Loucy (cell line): ENCODE measurements at regions not wholly inside any gene's neighbourhood (a gene's known extent, or its start where the extent isn't known, plus 50 kb on each side); places are given as distances from the start of the nearest gene placed in this dataset.

Experiments
- H2AFZ ChIP-seq: fragments of 200-600 bp; sonication (generic); 2 replicates; pipeline ENCODE4 v1.6.0; 2016; ENCODE audit warnings: antibody characterized with exemption, mild to moderate bottlenecking, low read length, moderate library complexity
- H3F3A ChIP-seq: fragments of 200-600 bp; 2 replicates; pipeline ENCODE4 v1.6.0; 2016; ENCODE audit warnings: antibody characterized with exemption, low read depth, mild to moderate bottlenecking
- H3K27me3 ChIP-seq: fragments of 200-600 bp; sonication (generic); 2 replicates; pipeline ENCODE4 v1.6.1; 2014; ENCODE audit warnings: low read length, mild to moderate bottlenecking; ENCODE audit not compliant: insufficient read depth, poor library complexity, severe bottlenecking
- H3K36me3 ChIP-seq: fragments of 200-600 bp; sonication (generic); 2 replicates; pipeline ENCODE4 v1.6.1; 2016; ENCODE audit warnings: low read length; ENCODE audit not compliant: insufficient read depth
- H3K4me1 ChIP-seq: fragments of 200-600 bp; sonication (generic); 2 replicates; pipeline ENCODE4 v1.5.1; 2014; ENCODE audit warnings: low read length, mild to moderate bottlenecking; ENCODE audit not compliant: insufficient read depth, poor library complexity, severe bottlenecking
- H3K4me2 ChIP-seq: fragments of 200-600 bp; sonication (generic); 2 replicates; pipeline ENCODE4 v1.6.0; 2014; ENCODE audit warnings: antibody characterized with exemption, low read length, low read depth, mild to moderate bottlenecking; ENCODE audit not compliant: poor library complexity, severe bottlenecking
- H3K4me3 ChIP-seq: fragments of 200-600 bp; sonication (generic); 2 replicates; pipeline ENCODE4 v1.5.1; 2014; ENCODE audit warnings: low read length, mild to moderate bottlenecking, mixed read lengths; ENCODE audit not compliant: poor library complexity, severe bottlenecking
- H3K79me2 ChIP-seq: fragments of 200-600 bp; sonication (generic); 2 replicates; pipeline ENCODE4 v1.6.1; 2014; ENCODE audit warnings: low read length; ENCODE audit not compliant: insufficient read depth
- H3K9ac ChIP-seq: fragments of 200-600 bp; sonication (generic); 2 replicates; pipeline ENCODE4 v1.6.0; 2014; ENCODE audit warnings: mild to moderate bottlenecking, low read depth, low read length, moderate library complexity; ENCODE audit not compliant: poor library complexity, severe bottlenecking
- H3K9me2 ChIP-seq: fragments of 200-600 bp; sonication (generic); replicated peaks from 2 replicates; pipeline ENCODE4 v1.6.1; 2016; ENCODE audit warnings: low read depth, low read length, mixed read lengths
- H3K9me3 ChIP-seq: fragments of 200-600 bp; sonication (generic); 2 replicates; pipeline ENCODE4 v1.6.1; 2014; ENCODE audit warnings: mild to moderate bottlenecking, antibody characterized with exemption, low read length, low read depth; ENCODE audit not compliant: insufficient read depth
- H4K20me1 ChIP-seq: fragments of 200-600 bp; sonication (generic); 2 replicates; pipeline ENCODE4 v1.6.0; 2014; ENCODE audit warnings: antibody characterized with exemption, low read length, mild to moderate bottlenecking; ENCODE audit not compliant: insufficient read depth, poor library complexity, severe bottlenecking
- EZH2phosphoT487 ChIP-seq: fragments of 200-600 bp; IDR thresholded peaks from 2 replicates; pipeline ENCODE4 v1.6.1; 2018; ENCODE audit warnings: antibody characterized with exemption, mild to moderate bottlenecking, moderate library complexity, borderline replicate concordance
- TF ChIP-seq, protein P1 (sequence below): fragments of 200-600 bp; sonication (generic); conservative IDR thresholded peaks from 2 replicates; pipeline ENCODE4 v1.5.1; 2014; ENCODE audit warnings: mild to moderate bottlenecking, antibody characterized with exemption, low read length

DNA sequence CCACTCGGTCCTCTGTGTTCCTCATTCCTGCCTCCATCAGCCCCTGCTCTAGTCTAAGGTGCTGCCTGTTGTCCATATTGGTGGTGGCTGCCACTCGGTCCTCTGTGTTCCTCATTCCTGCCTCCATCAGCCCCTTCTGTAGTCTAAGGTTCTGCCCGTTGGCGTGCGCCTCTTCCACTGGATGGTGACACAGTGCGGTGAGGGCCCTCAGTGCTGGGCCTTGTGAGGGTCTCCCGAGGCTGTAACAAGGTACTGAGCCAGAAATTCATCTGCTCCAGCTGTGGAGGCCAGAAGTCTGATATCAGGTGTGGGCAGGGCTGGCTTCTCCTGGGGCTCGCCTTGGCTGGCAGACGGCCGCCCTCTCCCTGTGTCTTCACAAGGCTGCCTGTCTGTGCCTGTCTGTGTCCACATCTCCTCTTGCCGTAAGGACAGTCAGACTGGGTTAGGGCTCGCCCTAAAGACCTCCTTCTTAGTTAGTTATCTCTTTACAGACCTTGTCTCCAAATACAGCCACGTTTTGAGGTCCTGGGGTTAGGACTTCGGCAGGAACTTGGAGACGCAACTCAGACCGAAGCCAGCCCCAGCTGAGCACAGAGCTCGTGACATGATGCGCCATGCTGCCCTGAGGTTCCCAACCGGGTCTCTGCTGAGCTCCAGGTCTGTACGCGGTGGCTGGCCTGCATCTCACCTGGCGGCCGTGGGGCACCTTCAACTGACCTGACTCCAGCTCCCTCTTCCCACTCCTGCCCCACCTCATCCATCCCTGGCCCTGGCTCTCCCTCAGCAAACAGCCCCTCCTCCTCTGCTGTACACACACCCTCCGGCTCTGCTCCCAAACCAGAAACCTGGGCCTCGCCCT, 181.4 kb upstream of the SHH start:
- Histone ChIP-seq H3F3A (no peaks in the 10 kb centered on the region), H3K27me3 (no peaks in the 10 kb centered on the region), H4K20me1 (no peaks in the 10 kb centered on the region), H2AFZ (no peak overlapping the region), H3K9ac (no peak overlapping the region), H3K4me3 (no peak overlapping the region), H3K79me2 (no peaks in the 10 kb centered on the region), H3K9me3 (no peaks in the 10 kb centered on the region; the same call in 1 of the 2 replicates), H3K4me1 (no peaks in the 10 kb centered on the region), H3K4me2 (no peak overlapping the region), H3K9me2 (no peaks in the 10 kb centered on the region), H3K36me3 (no peaks in the 10 kb centered on the region)
- no peak for TF ChIP-seq EZH2phosphoT487
- TF ChIP-seq, protein P1, sequence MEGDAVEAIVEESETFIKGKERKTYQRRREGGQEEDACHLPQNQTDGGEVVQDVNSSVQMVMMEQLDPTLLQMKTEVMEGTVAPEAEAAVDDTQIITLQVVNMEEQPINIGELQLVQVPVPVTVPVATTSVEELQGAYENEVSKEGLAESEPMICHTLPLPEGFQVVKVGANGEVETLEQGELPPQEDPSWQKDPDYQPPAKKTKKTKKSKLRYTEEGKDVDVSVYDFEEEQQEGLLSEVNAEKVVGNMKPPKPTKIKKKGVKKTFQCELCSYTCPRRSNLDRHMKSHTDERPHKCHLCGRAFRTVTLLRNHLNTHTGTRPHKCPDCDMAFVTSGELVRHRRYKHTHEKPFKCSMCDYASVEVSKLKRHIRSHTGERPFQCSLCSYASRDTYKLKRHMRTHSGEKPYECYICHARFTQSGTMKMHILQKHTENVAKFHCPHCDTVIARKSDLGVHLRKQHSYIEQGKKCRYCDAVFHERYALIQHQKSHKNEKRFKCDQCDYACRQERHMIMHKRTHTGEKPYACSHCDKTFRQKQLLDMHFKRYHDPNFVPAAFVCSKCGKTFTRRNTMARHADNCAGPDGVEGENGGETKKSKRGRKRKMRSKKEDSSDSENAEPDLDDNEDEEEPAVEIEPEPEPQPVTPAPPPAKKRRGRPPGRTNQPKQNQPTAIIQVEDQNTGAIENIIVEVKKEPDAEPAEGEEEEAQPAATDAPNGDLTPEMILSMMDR: no peak

DNA sequence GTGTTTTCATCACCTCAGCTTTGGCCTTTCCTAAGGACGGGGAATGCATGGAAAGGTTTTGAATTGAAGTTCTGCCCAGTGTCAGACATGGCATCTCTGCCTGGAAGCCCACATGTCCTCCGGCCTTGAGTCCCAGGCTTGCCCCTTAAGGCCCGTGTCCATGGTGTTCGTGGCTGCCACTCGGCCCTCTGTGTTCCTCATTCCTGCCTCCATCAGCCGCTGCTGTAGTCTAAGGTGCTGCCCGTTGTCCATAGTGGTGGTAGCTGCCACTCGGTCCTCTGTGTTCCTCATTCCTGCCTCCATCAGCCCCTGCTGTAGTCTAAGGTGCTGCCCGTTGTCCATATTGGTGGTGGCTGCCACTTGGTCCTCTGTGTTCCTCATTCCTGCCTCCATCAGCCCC, 180.7 kb upstream of the SHH start:
- Histone ChIP-seq H3K9me2 (no peaks in the 10 kb centered on the region), H3K36me3 (no peaks in the 10 kb centered on the region), H3K4me3 (no peak overlapping the region), H4K20me1 (no peaks in the 10 kb centered on the region), H3K79me2 (no peaks in the 10 kb centered on the region), H3K4me2 (no peak overlapping the region), H3K9me3 (no peaks in the 10 kb centered on the region; the same call in 1 of the 2 replicates), H3K27me3 (no peaks in the 10 kb centered on the region), H3K9ac (no peak overlapping the region), H2AFZ (no peak overlapping the region), H3K4me1 (no peaks in the 10 kb centered on the region), H3F3A (no peaks in the 10 kb centered on the region)
- no peak for TF ChIP-seq EZH2phosphoT487
- TF ChIP-seq, protein P1: no peak

DNA sequence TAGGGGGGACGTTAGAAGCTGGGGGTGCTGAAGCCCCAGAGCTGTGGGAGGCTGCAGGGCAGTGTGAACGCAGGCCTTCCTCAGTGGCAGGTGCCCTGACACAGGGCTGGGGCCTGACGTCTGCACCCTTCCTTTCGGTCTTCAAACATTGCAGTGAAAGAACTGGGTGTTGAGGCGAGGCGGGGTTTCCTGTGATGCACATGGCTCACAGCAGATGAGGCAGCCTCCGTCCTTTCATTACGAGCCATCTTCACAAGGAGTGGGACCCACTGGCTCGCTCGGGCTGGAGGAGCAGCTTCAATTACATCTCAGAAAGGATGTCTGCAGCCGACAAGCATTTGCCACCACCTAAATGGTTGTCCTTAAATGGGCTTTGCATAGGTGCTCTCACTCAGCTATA, 180.3 kb upstream of the SHH start:
- Histone ChIP-seq H4K20me1 (no peaks in the 10 kb centered on the region), H3K36me3 (no peaks in the 10 kb centered on the region), H3K9me3 (peaks cover 4% of the 10 kb centered on the region; the same call in 1 of the 2 replicates), H3K4me2 (no peak overlapping the region), H2AFZ (no peak overlapping the region), H3F3A (no peaks in the 10 kb centered on the region), H3K9ac (no peak overlapping the region), H3K79me2 (no peaks in the 10 kb centered on the region), H3K4me3 (no peak overlapping the region), H3K9me2 (no peaks in the 10 kb centered on the region), H3K27me3 (no peaks in the 10 kb centered on the region), H3K4me1 (no peaks in the 10 kb centered on the region)
- no peak for TF ChIP-seq EZH2phosphoT487
- TF ChIP-seq, protein P1: no peak
